SK-N-MC (cell line): ENCODE measurements at regions not wholly inside any gene's neighbourhood (a gene's known extent, or its start where the extent isn't known, plus 50 kb on each side); places are given as distances from the start of the nearest gene placed in this dataset.

Source experiments
- DNase-seq: peaks from one replicate; pipeline ENCODE4 v3.0.0-alpha.2; 2011; ENCODE audit warnings: low read depth, low spot score
- H3K27ac ChIP-seq: fragments of 200-600 bp; sonication (generic); 2 replicates; pipeline ENCODE4 v1.5.1; 2016; ENCODE audit warnings: mixed run types
- H3K36me3 ChIP-seq: fragments of 200-600 bp; sonication (generic); 2 replicates; pipeline ENCODE4 v1.6.1; 2017; ENCODE audit warnings: antibody characterized with exemption, low read length, mixed read lengths; ENCODE audit not compliant: insufficient read depth
- H3K4me3 ChIP-seq: fragments of 200-600 bp; sonication (generic); 2 replicates; pipeline ENCODE4 v1.5.1; 2016
- H3K9ac ChIP-seq: fragments of 200-600 bp; sonication (generic); 2 replicates; pipeline ENCODE4 v1.8.0; 2017; ENCODE audit warnings: mixed run types, mixed read lengths; ENCODE audit not compliant: insufficient read length
- H3K9me3 ChIP-seq: fragments of 200-600 bp; sonication (generic); 2 replicates; pipeline ENCODE4 v1.6.1; 2017; ENCODE audit warnings: low read depth, mild to moderate bottlenecking, antibody characterized with exemption, low read length, moderate library complexity, mixed read lengths
- EZH2 ChIP-seq: fragments of 200-600 bp; sonication (generic); IDR thresholded peaks from one replicate; pipeline ENCODE4 v1.6.1; 2017; ENCODE audit warnings: antibody characterized with exemption
- FOXP2 ChIP-seq: optimal IDR thresholded peaks from 2 replicates; pipeline ENCODE3; 2011; ENCODE audit warnings: mild to moderate bottlenecking, moderate library complexity; ENCODE audit not compliant: insufficient read depth; ENCODE audit errors: extremely low read length, control extremely low read depth
- POLR2AphosphoS5 ChIP-seq: IDR thresholded peaks from 2 replicates; pipeline ENCODE4 v1.6.1; 2012; ENCODE audit warnings: mild to moderate bottlenecking, low read depth, low read length, borderline replicate concordance

- no peaks in the 10 kb centered on the region for H3K9me3 ChIP-seq
- TF ChIP-seq EZH2 (no peak), POLR2AphosphoS5 (no peak), FOXP2 (no peak)
- H3K27ac ChIP-seq, result no peak overlapping the region
- no peak overlapping the region for H3K9ac ChIP-seq
- no peak for DNase-seq
- no peak overlapping the region for H3K4me3 ChIP-seq
- no peaks in the 10 kb centered on the region for H3K36me3 ChIP-seq
Observed at GRCh38 chr9:32837551-32838058, 54.3 kb downstream of the TMEM215 start.

DNA sequence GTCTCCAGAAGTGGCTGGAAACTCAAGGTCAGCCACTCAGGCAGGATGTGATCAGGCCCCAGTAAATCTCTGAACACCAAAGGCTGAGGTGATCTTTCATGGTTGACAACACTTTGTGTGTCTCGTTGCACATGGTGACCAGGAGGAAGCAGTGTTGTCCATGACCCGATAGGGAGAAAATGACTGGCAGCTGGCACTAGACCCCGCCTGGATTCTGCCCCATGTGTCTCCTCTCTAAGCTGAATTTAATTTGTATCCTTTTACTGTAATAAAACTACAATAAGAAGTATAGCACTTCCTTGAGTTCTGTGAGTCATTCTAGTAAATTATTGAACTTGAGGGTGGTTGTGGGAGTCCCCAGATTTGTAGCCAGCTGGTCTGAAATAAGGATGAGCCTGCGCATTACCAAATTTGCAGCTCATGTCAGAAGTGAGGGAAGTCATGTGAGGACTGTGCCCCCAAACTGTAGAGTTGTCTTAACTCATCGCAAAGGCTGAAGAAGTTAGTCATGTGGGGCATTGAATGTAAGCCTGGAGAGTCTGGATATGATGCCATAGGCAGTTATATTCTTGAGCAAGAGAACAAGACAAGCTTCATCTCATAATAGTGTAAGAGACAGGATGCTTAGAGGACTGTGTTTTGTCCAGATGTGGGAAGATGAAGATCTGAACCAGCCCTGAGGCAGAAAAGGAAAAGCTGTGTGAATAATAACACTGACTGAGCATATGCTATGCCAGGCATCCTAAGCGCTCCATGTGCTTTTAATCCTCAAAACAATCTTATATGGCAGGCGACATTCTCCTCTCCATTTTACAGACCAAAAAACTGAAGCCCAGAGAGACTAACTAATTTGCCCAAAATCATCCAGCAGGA is 55.9 kb downstream of the TMEM215 start:
- no peak for TF ChIP-seq FOXP2
- TF ChIP-seq POLR2AphosphoS5, result no peak
- no peak for TF ChIP-seq EZH2
- Histone ChIP-seq H3K27ac (no peak overlapping the region), H3K36me3 (no peaks in the 10 kb centered on the region), H3K9ac (no peak overlapping the region), H3K4me3 (no peak overlapping the region), H3K9me3 (no peaks in the 10 kb centered on the region)
- DNase-seq, result no peak

GRCh38 chr9:32841314-32841713 is 58.0 kb downstream of the TMEM215 start:
- no peaks in the 10 kb centered on the region for H3K36me3 ChIP-seq
- H3K9me3 ChIP-seq, result no peaks in the 10 kb centered on the region
- no peak overlapping the region for H3K4me3 ChIP-seq
- no peak for TF ChIP-seq FOXP2
- TF ChIP-seq POLR2AphosphoS5, result no peak
- no peak for TF ChIP-seq EZH2
- no peak for DNase-seq
- no peak overlapping the region for H3K27ac ChIP-seq
- no peak overlapping the region for H3K9ac ChIP-seq

- H3K9ac ChIP-seq, result peak overlapping the region; percentile 41
- no peaks in the 10 kb centered on the region for H3K9me3 ChIP-seq
- TF ChIP-seq FOXP2, result no peak
- TF ChIP-seq POLR2AphosphoS5, result no peak
- no peak for TF ChIP-seq EZH2
- no peak for DNase-seq
- H3K27ac ChIP-seq, result no peak overlapping the region
- H3K36me3 ChIP-seq, result no peaks in the 10 kb centered on the region
- no peak overlapping the region for H3K4me3 ChIP-seq
Observed at GRCh38 chr9:32843295-32843694, 60.0 kb downstream of the TMEM215 start.

DNA sequence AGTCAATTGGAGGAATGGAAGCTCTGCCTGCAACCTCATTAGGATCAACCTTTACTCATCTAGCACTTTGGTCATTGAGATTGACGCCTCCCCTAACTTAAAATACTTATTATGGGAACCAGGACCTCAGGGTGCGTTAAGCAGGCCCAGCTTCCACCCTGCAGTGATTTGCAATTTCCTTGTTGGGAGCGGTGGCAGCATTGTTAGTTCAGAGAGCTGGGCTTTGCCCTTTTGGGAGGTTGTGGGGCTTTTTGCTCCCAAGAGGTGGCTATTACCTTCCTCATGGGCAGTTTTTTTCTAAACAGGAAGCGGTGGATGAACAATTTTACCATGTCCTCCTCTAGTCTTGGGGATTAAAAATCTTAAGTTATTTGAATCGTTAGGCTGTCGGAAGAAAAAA is 60.9 kb downstream of the TMEM215 start:
- Histone ChIP-seq H3K9me3 (no peaks in the 10 kb centered on the region), H3K27ac (peak overlapping the region; percentile 47; the same call in 1 of the 2 replicates), H3K9ac (no peak overlapping the region), H3K4me3 (peak overlapping the region; percentile 35; the same call in 1 of the 2 replicates), H3K36me3 (no peaks in the 10 kb centered on the region)
- no peak for DNase-seq
- TF ChIP-seq EZH2, result no peak
- no peak for TF ChIP-seq FOXP2
- no peak for TF ChIP-seq POLR2AphosphoS5

DNA sequence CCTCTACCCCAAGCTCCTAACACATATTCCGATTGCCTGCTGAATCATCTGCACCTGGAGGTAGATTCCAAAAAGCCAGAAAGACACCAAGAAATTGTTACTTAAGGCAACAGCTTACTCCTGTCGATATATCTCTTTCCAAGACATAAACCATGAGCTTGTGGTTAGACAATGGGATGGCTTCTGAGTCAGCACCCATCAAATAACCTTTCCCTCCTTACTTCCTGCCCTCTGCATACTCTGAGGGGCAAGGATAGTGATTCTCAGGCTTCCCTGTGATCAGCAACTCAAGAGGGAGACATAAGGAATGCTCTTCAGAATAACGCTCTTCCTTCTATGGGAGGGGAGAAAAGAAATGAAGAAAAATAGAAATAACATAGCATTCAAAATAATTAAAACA is 70.9 kb downstream of the TMEM215 start:
- DNase-seq, result no peak
- TF ChIP-seq EZH2 (no peak), FOXP2 (no peak), POLR2AphosphoS5 (no peak)

GRCh38 chr9:32855752-32856151 is 72.4 kb downstream of the TMEM215 start:
- no peak overlapping the region for H3K27ac ChIP-seq
- no peak overlapping the region for H3K9ac ChIP-seq
- H3K36me3 ChIP-seq, result no peaks in the 10 kb centered on the region
- no peaks in the 10 kb centered on the region for H3K9me3 ChIP-seq
- no peak for TF ChIP-seq POLR2AphosphoS5
- no peak for TF ChIP-seq EZH2
- TF ChIP-seq FOXP2, result no peak
- DNase-seq, result no peak
- no peak overlapping the region for H3K4me3 ChIP-seq

More for the DNA sequence above, 70.9 kb downstream of the TMEM215 start:
- Histone ChIP-seq H3K9ac (no peak overlapping the region), H3K27ac (no peak overlapping the region), H3K4me3 (no peak overlapping the region), H3K9me3 (no peaks in the 10 kb centered on the region), H3K36me3 (no peaks in the 10 kb centered on the region)

GRCh38 chr9:32863291-32863690 is 80.0 kb downstream of the TMEM215 start:
- TF ChIP-seq POLR2AphosphoS5 (no peak), FOXP2 (no peak), EZH2 (no peak)

More at GRCh38 chr9:32863291-32863690, 80.0 kb downstream of the TMEM215 start:
- Histone ChIP-seq H3K36me3 (no peaks in the 10 kb centered on the region), H3K9ac (no peak overlapping the region), H3K4me3 (no peak overlapping the region), H3K9me3 (no peaks in the 10 kb centered on the region), H3K27ac (no peak overlapping the region)
- no peak for DNase-seq
